DMS 273 (cell line): ENCODE measurements at regions not wholly inside any gene's neighbourhood (a gene's known extent, or its start where the extent isn't known, plus 50 kb on each side); places are given as distances from the start of the nearest gene placed in this dataset.

Experiments used
- DNase-seq: peaks from one replicate; lab custom pipeline; 2025; ENCODE audit not compliant: unreplicated experiment; lab: John Stamatoyannopoulos, UW

DNA sequence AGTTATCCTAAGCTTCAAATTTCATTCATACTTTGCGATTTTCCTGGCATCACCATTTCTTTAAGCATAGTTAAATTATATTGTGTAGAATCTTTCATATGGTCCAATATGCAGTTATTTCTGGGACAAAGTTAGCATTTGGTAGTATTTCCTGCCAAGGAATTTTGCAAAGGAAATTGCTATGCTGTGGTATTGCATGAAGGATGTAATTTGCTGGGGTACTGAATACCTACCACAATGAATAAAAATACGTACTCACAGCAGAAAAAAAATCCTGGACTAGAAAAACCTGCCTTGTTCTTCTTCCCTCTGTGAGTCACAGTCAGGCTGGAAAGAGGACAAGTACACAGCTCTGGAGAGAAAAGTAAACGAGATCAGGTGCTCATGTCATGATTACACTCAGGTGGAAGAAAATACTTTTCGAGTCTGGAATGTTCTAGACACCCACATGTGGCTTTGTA is 241.2 kb downstream of the PTBP2 start:
- no peak for DNase-seq

DNA sequence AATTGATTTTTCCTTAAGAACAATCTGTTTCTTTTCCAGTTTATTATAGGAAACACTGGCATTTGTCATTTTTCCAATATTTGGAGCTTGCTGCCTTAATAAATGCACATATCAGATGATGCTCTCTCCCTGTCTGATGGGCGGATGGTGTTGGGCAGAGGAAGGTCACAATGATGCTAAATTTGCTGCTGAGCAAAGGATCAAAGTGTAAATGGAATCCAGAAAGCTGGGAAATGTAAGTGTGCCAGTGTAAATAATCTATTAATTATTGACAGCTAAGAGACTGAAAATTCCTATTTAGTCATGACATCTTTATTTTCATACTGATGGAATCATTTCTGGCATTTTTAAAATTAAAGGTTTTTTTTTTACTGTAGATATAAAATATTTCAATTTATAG is 243.2 kb downstream of the PTBP2 start:
- no peak for DNase-seq

DNA sequence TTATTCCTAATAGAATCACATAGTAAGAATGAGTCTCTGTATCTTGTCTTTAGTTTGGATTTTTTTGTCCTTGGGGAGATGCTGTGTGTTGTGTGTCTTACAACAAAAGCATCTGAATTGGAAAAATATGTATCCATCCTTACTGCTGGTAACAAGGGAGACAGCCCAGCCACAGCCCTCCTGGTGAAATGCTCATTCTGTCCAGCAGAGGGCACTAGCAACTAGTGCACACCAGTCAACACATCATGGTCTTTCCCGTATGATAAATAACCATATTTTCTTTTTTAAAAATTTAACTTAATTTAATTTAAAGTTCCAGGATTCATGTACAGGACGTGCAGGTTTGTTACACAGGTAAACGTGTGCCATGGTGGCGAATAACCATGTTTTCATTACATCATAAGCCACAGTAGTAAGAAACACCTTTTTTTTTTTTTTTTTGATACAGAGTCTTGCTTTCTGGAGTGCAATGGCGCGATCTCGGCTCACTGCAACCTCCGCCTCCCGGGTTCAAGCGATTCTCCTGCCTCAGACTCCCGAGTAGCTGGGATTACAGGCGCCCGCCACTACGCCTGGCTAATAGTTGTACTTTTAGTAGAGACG is 245.1 kb downstream of the PTBP2 start:
- DNase-seq, result peak; percentile 86

DNA sequence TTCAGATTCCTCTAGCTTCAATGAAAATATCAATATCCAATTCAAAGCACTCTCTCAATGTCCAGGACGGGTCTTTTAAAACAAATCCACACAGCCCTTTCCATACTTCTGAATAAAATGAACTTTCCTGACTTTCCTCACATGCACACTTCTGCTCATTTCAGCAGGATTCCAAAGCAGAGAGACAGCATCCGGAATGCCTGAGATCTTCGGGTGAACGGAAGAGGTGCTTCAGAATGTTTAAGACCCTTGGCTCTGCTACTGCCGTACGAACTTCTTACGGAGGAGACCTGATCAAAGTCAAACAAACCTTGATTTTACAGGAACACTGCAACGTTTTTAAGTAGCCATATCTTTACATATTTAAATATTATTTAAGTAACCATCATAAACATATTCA is 245.7 kb downstream of the PTBP2 start:
- DNase-seq, result no peak

DNA sequence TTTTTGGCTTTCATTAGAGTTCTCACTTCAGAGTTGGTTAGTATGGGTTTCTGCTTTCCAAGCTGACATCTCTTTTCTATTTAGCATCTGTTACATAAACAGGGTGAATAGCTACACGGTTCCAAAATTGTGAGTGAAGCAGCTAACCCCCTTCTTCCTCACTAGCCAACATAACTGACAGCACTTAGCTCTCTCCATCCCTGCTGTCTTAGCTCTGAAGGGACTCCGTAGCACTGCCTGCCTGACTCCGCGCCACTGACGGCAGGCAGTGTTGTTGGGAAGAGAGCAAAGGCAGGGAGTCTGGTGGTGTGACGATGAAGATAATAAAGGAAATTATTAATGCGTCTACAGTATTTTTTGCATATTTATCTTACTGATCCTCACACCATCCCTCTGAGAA is 247.0 kb downstream of the PTBP2 start:
- DNase-seq, result no peak

DNA sequence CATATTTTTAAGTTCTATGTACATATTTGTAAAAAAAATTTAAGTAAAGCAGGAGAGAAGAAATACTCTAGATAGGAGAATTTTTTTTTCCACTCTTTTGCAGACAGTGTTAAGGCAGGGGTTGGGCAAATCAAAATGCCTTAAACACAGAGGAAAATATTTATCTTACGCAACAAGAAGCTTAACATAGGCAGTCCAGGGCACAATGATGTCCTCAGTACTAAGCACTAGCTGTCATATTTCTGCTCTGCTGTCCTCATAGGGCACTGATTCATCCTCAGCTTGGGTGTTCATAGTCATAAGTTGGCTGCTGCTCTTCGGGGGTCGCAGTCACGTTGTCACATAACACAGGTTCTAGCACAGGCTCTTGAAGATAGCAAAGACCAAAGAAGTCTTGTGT is 247.4 kb downstream of the PTBP2 start:
- DNase-seq, result no peak

DNA sequence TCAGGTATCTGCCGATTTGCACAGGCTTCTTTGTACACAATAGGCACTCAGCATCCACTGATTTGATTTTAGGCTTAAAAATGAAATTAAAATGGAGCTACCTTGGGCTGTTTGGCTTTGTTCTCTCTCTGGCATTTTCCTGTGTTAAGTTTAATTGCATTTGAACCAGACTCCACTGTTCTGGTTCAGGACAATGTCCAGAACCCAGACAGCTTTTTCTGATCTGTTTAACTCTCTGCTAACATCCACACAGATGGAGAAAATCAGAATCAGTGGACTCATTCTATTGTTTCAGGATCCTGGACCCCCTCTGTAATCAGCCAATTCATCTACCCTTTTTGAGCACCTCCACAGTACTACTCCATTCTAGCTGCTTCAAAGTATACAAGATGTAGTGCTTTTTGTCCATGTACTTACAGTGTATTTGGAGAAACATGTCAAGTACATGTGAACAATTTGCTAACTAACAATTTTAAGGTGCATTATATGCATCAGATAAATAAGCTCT is 248.1 kb downstream of the PTBP2 start:
- no peak for DNase-seq

DNA sequence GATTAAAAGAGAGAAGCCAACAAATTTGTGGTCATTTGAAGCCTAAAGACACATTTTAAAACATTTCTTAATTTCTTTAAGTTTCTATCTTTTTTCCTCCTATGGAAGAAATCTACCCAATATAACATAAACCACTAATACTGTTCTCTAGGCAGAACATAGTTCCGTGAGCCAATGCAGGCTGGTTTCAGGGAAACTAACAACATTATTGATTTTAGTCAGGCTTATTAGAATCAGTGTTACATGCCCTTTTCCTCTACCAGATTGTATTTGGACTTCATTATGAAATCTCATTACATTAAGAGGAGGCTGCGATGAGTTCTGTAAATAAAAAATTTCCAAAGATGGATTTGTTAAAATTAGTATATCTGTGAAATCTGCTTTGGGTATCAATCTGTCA is 249.9 kb downstream of the PTBP2 start:
- DNase-seq, result no peak

DNA sequence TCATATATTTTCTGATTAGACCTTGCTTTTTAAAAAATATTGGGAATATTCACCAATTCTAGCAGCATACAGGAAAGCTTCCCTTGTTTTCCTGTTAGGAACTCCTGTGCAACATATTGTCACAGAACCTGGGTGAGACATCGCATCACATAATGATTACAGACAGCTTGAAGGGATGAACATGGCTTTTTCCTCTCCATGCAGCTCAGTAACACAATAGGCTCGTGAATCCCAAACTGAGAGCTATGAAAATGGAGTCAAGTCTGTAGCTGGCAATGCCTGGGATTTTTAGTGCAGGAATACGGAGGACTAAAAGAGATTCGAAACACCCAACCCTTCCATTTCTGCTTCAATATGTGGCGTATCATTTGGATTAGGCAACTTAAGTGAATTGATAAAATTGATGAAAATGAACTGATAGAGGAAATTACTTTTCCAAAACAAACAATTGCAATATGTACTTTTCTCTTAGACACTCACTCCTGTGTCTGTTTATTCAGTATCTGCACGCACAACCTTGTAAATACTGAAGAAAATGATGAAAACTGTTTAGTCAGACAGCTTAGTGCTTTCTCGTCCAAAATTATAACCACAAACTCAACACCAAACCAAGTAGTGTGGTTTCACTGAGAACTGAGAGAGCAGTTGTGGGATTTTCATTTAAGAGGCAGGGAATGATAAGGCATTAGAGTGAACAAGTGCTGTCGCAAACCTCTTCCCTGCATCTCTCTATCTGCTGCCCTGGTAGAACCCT is 250.4 kb downstream of the PTBP2 start:
- no peak for DNase-seq

DNA sequence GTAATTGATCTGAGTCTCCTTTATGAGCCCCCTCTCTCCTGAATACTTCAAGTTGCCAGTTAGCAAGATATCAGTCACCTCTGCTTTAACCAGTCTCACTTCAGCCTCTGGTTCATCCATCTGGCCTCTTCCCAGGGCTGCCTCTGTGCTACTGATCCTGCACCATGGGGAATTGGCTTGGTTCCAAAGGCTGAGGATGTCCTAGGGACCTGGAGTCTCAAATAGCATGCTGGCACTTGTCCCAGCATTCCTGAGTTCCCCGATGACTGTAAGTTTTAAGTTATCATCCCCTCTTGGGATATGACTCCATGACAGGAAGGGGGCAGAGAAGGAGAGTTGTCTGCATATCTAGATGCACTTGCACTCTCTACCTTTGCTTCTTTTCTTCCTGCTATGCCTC is 252.0 kb downstream of the PTBP2 start:
- peak; percentile 75 for DNase-seq

DNA sequence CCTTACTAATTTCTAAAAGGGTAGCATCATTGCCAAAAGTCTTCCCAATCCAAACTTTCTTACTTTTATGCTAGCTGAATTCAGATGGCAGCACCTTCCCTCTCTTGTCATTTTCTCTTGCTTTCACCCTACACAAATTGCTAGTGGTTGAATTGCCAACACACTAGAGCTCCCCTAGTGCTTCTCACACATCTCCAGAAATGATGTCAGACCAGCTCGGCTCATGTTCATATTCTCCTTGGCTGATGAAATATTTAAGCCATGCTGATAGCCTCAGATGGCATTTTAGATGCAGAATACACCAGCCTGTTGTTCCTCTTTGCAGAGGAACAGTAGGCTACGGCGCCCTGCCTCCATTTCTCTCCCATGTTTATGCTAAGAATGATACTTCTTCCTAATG is 256.9 kb downstream of the PTBP2 start:
- DNase-seq, result no peak

DNA sequence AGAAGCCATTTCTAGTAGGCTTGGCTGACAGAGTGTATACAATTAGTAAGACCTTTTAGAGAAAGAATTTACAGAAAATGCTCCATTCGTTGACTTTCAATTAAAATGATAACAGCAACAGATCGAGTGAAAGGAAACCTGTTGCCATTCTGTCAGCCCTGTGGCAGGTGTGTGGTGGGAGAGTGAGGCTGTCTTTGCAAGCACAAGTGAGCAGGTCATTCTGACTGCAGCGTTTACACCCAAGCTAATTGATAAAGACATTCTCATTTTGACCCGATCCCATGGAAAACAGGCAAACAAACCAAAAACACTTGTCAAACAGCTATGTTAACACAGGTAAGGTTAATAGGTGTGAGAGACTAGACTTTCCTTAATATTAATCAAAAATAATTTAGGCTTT is 257.3 kb downstream of the PTBP2 start:
- no peak for DNase-seq

DNA sequence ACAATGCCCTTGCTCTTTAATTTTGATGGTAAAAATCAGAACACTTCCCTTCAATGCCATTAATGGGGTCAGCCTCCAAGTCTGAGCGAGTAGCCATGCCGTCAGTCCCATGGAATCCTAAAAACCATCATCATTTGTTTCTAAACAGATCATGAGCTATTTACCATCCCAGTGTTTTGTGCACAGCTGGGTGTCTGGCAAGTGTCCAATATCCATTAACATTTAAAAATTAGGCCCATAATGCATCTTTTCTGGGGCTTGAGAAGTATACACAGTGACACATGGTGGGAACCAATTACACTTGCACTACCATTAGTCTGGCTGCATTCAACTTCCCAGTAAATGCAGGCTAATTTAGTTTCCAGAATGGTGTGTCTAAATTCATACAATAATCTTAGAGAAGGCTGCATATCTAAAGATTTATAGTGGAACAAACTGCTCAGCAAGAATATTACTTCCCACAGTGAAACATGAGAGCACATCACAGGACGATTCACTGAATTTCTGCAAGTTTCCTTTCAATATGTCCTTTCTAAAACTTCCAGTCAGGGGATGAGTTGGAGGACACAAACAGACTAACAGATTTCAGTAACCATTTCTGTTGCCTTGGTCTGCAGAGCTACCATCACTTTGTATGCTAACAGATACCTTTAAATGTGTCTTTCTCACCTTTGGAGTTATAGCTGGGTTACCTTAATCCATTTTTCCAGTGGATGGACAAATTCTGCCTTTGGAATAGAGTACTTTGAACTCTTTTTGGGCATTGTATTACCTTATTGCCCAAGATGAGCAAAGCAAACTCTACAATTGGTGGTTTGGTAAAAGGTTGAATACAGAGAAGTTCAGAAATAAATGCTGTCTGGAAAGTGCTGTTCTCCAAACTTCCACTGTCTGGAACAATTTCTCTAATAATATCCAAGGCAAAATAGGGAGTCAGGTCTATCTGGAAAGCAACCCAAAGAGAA is 258.0 kb downstream of the PTBP2 start:
- DNase-seq, result peak; percentile 11

DNA sequence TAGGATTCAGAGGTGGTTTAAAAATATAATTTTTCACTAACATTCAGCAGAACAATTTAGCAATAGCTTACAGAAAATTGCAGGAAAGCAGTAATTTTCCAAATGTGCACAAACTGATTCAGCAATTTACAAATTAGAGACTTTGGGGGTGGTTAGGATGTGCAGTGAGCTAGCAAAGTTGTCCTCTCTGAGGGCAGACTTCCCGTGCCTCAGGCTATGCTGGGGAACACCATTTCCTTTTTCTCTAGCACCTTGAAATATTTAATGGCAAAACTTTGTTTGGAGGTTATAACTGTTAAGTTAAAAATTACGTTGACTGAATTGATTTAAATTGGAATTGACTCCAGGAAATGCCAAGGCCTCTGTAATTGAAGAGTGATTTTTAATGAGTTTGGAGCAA is 258.9 kb downstream of the PTBP2 start:
- no peak for DNase-seq

DNA sequence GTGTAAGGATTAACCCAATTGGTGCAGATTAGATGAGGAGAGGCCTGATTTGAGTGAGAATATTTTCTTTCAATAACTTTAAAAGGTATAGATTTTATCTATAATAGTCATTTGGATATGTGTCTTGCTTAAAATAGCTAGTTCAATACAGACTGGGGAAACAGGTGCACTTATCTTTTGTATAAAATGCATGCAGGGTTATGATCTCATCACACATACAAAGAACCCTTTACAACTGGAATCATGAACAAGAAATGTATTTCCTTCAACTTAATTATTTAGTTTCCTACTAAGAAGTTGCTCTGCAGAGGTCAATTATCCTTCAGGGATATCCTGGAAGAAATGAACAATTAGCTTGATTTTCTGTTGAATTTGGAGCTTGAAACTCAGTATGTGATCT is 259.6 kb downstream of the PTBP2 start:
- DNase-seq, result no peak

DNA sequence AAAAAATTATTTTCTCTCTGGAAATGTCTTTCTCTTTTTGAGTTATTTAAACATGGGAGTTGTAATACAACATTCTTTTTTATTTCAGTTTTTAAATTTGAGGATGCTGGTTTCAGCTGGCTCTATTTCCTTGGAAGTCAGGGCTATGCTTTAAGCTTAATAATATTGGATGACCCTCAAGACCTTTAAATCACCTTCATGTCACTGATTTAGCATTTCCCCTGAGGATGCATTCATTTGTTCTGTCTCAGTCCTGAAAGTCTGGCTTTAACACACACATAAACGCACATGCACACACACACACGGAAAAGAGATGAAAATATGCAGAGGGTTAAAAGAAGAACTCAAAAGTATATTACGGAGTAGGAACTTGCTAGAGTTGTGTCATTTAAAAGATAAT is 260.5 kb downstream of the PTBP2 start:
- no peak for DNase-seq

DNA sequence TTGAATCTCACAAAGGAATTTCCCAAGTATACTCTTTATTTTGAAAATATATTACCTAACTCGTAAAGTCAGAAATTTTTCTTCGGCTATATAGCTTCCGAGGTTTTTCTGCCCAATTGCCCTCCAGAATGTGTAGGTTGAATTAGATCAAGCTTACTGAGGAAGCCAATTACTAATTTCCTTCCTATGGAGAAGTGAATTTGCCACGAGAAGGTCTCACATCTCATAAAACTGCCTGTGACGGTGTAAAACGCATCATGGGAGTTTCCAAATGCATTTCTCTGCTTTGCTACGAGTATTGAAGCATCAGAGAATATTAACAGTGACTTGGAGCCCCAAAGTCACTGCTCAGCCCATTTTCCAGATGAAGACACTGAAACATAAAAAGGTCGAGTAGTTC is 262.3 kb downstream of the PTBP2 start:
- DNase-seq, result no peak

DNA sequence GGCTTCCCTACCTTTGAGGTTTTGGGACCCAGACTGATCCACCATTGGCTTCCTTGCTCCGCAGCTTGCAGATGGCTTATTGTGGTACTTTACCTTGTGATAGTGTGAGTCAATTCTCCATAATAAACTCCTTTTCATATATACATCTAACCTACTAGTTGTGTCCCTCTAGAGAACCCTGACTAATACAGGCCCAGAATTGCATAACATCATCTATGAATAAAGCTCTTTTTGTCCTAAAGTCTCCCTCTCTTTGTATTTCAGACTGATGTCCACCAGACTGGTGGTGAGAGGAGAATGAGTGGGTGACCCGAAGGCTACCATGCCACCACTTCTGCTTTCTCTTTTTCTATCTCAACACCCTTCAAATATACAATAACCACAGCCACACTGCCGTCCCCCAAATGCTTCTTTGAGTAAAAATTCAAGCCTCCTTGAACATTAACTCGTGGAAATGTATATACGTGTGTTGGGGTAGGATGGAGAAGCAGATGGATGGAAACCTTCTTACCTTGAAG is 265.7 kb downstream of the PTBP2 start:
- no peak for DNase-seq

DNA sequence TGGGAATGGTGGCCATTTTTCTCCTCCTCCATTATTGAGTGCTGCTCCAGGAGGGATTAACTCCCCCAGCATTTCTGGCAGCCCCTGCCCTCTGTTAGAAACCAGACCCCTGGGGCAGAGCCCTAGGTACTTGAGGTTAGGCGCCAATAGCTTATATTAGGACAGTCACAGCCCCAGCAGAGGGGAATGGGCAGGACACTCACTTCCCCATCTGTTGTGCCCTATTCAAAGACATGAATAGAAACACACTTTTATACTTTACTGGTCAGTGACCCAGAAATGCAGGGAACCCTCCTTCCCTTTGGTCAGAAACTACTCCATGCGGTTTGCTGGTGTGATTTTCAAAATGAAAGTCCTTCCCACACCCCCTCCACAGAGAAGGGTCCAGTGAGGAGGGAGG is 267.7 kb downstream of the PTBP2 start:
- DNase-seq, result peak; percentile 6

DNA sequence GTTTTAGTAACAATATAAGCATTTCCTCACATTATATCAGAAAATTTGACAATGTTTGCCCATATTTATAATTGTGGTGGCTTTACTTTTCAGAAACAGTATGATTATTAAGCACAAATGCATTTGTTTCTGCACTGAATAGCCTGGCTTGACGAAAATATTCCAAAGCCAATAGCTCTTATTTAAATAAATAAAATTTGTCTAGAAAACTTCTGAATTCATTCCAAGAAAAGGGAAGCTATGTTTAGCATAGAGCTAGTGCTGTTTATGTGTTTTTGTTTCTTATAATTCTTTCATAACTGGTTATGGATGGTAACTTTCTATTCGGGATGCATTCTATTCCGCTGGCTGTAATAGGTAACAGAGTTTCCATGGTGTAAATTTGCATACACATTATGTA is 268.6 kb downstream of the PTBP2 start:
- no peak for DNase-seq

DNA sequence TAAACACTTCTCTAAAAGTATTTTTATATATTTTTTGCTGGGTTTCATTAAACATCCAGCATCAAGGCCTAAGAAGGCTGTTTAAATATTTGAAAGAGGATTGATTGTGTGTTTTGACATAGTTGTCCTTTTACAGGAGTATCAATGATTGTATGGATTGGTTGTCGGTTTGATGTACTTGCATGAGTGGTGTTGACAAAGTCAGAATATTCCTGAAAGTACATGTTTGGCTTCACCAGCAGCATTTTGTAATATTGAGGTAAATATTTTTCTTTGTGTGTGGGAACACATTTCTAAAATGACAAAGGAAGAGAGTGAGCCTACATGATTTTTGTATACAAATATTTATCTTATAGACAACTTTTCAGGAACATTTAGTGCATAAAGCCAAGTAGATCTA is 269.7 kb downstream of the PTBP2 start:
- DNase-seq, result no peak
